Brain pericyte (primary cell): ENCODE measurements at regions not wholly inside any gene's neighbourhood (a gene's known extent, or its start where the extent isn't known, plus 50 kb on each side); places are given as distances from the start of the nearest gene placed in this dataset.

ENCODE experiments used
- DNase-seq: peaks from one replicate; pipeline ENCODE4 v3.0.0-alpha.2; 2012; ENCODE audit warnings: low read depth, low spot score

DNA sequence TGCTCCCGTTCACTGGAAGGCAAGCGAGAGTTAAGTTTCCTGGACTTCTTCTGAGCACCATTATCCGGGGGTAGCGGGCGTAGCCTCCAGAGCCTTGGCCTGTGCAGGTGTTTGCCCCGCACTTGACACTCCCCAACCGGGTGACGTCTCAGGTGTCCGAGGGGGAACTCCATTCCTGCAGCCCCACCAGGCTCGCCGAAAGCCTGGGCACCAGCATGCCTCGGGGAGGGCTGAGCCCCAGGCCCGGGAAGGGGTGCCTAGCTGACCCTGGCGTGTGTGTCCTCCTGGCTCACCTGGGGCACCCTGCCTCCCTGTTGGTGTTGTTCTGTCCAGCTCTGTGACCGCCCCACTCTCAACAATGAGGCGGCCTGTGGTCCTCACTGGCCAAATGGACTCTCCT is 109.4 kb upstream of the GPR26 start:
- no peak for DNase-seq

GRCh38 chr10:123557366-123558108 is 108.6 kb upstream of the GPR26 start:
- DNase-seq = no peak

DNA sequence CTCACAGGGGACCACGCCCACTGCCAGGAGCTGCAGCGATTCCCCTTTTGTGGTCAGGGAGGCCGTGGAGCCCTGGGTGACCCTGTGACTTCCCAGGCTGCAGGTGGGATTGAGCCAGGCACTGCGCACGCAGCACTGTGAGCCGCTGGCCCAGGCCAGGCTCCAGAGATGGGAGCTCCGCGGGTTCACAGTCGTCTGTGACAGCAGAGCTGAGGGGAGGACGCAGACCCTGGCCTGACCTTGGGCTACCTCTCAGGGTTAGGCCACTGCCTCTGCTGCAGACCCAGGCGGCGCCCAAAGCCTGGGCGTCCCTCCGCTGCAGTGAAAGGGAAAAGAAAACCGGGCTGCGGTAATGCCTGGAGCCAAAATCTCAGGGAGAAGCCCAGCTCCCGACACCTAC is 107.5 kb upstream of the GPR26 start:
- no peak for DNase-seq

DNA sequence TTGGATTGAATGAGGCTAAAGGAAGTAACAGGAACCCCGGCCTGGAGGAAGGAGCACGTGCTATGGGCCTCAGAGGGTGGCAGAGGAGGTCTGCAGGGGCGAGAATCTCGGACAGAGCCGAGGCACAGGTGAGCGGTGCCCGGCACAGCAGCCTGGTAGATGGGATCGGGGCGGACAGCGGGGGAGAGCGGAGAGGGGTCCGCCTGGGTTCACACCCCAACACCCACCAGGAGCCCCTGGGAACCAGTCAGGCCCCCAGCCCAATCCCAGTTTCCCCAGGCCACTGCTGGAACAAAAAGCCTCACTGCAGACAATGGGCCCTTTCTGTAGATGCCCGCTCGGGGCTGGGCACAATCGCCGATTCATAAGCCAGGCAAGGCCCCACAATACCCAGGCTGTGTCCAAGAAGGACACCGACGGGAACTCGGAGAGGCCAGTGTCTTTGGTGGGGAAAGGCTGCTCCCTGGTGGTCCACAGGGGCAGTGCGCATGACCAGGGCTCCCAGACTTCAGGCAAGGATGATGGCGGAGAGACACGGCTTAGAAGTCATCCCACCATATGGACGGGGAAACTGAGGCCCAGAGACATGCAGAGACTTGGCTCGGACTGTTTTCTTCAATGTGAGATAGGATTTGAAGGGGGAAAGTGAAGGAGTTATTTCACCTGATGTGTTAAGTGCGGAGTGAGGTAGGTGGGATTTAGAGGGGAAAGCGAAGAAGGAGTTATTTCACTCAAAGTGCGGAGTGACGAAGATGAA is 106.9 kb upstream of the GPR26 start:
- DNase-seq = no peak

DNA sequence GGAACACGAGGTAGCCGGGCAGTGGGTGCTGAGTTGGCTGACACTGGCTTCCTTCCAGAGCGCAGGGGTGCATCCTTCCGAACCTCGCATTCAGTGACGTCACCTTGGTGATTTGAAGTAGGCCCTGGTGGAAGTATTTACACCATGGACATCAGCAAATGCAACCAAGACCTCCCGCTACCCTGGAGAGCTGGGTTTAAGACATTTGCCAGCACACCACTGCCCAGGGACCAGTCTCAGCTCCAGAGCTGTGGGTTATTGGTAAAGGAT is 106.4 kb upstream of the GPR26 start:
- no peak for DNase-seq

- DNase-seq = no peak
These were observed 105.6 kb upstream of the GPR26 start for GRCh38 chr10:123560301-123561140.

DNA sequence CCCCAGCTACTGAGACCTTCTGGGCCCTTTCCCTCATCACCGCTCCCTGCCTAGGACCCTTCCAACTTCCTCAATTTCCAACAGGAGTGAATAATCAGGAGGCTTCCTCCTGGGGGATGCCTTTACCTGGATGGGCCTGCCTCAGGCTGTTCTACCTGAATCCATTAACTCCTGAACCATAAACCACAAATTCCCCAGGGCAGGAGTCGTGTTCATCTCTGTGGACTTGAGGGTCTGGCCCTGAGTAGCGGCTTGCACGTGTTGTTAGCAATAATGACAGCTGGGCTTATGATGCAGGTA is 105.1 kb upstream of the GPR26 start:
- DNase-seq = no peak

DNA sequence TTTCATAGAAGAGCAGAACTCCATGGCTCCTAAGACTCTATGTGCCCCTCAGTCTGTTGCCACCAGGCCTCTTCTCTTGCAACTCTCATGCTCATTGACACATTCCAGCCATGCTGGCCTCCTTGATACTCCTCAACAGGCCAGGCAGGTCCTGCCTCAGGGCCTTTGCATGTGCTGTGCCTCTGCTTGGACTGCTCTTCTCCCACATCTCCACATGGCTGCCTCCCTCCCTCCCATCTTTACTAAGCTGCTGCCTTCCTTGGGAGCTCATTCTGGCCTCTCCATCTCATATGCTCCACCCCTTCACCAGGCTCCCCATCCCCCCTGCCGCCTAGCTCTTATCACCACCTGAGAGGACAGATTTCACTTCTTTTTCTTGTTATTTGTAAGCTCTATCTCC is 103.8 kb upstream of the GPR26 start:
- DNase-seq = no peak

DNA sequence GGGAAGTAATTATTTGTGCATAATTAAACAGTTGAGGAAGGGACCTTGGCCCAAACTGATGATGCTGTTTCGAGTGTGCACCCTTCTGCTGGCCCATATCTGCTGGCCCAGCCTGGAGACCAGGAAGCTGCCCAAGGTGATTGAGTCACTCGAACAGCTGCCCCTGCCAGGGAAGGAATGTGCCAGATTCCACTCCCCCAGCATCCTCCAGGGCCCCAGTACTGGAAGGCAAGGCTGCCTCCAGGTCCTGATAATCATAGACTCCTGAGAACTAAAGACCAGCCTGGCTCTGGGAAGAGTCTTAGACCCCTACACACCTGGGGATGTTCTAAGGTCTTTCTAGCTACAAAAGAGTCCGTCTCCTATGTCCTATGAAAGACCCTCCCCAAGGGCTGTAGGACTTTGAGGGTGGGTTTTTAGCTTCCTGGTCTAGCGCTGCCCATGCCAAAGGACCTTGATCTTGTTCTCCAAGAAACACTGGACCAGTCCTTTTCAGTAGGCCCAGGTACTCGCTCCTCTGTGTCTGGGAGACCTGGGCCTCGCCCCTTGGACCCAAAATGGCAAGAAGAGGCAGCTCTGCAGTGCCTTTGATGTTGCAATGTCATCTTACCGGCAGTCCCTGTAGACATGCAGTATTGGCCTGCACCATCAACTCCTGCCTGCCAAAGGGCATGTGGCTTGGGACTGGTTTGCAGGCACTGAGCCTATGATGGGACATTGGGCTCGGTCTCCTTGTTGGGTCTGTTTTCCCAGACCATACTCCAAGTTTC is 103.2 kb upstream of the GPR26 start:
- DNase-seq = no peak

DNA sequence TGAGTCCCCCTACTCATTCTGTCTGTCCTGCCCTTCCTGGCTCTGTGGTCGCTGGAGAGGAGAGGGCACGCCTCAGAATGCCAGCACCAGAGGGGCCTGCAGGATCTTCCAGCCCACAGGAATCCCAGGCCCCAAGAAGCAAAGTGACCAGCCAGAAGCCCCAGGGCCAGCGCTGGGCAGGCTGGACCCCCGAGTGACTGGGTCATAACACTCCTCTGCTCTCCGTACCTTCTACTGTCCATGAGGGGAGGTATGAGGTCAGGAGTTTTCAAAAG is 102.6 kb upstream of the GPR26 start:
- DNase-seq = no peak

- DNase-seq = no peak
These were observed 102.2 kb upstream of the GPR26 start for GRCh38 chr10:123563994-123564393.

- DNase-seq = no peak
These were observed 101.5 kb upstream of the GPR26 start for GRCh38 chr10:123564631-123565030.

- DNase-seq = no peak
These were observed 100.2 kb upstream of the GPR26 start for GRCh38 chr10:123565691-123566660.

GRCh38 chr10:123567984-123568739 is 98.0 kb upstream of the GPR26 start:
- no peak for DNase-seq

DNA sequence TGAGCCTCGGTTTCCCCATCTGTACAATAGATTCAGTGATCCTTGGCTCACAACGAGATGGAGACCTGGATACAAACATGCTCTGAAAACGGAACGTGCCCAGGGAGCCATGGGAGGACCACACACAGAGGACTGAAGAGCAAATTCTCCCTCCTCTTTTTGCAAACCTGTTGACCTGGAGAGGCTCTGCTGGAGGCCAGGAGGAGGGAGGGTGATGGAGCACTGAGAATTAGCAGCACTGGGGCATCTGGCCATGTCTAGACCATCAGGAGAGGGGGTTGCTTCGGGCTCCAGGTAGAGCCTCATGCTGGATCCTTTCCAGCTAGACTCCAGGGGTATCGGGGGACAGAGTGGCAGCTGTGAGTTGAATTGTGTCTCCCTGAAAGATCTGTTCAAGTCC is 97.4 kb upstream of the GPR26 start:
- DNase-seq = no peak

DNA sequence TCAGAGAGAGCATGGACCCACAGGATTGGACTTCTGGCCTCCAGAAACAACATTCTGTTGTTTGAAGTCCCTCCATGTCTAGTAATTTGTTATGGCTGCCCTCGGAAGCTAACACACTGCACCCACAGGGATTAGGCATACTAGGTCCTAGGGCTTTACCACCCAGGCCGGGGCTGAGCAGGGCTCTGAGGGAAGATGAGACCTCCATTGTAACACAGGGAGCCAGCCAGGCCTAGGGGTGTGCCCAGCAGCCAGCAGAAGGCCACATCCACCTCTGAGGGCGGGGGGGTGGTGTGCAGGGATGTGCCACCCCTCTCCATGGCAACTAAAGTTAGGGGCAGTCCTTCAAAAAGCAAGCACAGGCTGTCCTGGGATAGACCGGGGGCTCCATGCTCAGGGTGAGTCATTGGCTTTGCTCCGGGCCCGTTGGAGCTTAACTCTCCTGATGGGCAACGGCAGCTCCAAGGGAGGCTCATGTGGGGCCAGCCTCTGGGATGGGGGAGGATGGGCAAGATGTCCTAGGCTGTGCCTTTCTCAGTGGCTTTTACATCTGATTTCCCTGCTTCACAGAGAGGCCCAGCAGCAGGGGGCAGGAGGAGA is 96.6 kb upstream of the GPR26 start:
- no peak for DNase-seq

- DNase-seq = no peak
These were observed 95.9 kb upstream of the GPR26 start for GRCh38 chr10:123570051-123570897.

GRCh38 chr10:123570898-123571515 is 95.1 kb upstream of the GPR26 start:
- no peak for DNase-seq

GRCh38 chr10:123571978-123572377 is 94.2 kb upstream of the GPR26 start:
- DNase-seq = no peak
